ENCODE measurements at regions not wholly inside any gene's neighbourhood (a gene's known extent, or its start where the extent isn't known, plus 50 kb on each side); places are given as distances from the start of the nearest gene placed in this dataset.

DNA sequence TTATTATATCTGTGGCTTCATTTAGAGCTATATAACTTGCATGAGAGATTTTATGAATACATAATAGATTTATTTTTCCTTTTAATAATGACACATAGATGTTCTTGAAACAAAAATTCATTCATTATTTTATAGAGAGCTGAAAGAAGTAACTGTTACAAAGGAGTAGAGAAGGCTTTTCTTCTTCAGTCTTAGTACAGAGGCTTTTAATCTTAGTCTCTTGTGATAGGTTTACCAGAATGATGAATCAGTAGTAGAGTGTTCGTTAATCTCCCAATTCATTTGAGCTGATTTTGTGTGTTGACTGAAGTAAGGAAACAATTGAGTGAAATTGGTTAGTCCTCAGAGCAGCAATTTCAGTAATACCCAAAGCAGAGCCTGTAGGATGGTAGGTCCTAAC, 1284.1 kb upstream of the ACO1 start:
- H3K36me3 Mint-ChIP-seq: no peaks in the 10 kb centered on the region
- peaks cover 0 to 3% (median 0%) of the 10 kb centered on the region in 7 donors for H3K4me1 Mint-ChIP-seq
- no peak overlapping the region for H3K27ac ChIP-seq (ENCODE audit: low read depth, low read length)
- no peaks in the 10 kb centered on the region for H3K27me3 ChIP-seq (ENCODE audit: control insufficient read depth in 2 of 2, insufficient read depth in 2 of 2, low read length in 2 of 2)
- H3K27ac Mint-ChIP-seq: no peak overlapping the region
- ChIA-PET CTCF (no interaction called here), POLR2A (no interaction called here)
- no peak overlapping the region for H3K4me3 Mint-ChIP-seq
- H3K9me3 ChIP-seq (ENCODE audit: control insufficient read depth in 2 of 3, low read length in 3 of 3): no peaks in the 10 kb centered on the region
- H3K4me1 ChIP-seq (ENCODE audit: control insufficient read depth in 2 of 2, insufficient read depth in 2 of 2, low read length in 2 of 2): no peaks in the 10 kb centered on the region
- ATAC-seq (no peak), DNase-seq (no peak)
- H3K27me3 Mint-ChIP-seq: peaks cover 0 to 11% (median 0%) of the 10 kb centered on the region in 5 donors
- no peaks in the 10 kb centered on the region for H3K9me3 Mint-ChIP-seq
- intact Hi-C loops (cut with micrococcal nuclease): no loop called here
- H3K36me3 ChIP-seq (ENCODE audit: control insufficient read depth in 2 of 3, insufficient read depth in 3 of 3, low read length in 3 of 3): no peaks in the 10 kb centered on the region
- H3K4me3 ChIP-seq (ENCODE audit: low read length): no peak overlapping the region

DNA sequence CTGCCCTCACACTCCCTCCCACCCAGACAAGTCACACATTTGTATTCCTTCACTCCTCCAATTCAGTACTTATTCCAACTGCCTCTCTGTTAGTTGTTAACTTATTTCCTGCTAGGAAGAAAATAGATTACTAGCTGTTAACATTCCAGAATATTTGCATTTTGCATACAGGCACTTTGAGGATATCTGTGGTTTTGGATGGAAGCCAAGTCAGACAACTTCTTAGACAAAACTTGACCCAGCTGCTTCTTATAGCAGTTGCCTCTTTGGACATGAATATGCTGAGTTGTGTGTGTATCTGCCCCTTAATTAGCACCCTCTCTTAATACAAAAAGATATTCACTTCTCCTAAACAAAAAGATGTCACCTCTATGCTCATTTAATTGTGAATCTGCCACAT, 1280.6 kb upstream of the ACO1 start:
- no peaks in the 10 kb centered on the region for H3K27me3 ChIP-seq (ENCODE audit: control insufficient read depth in 2 of 2, insufficient read depth in 2 of 2, low read length in 2 of 2)
- DNase-seq: no peak
- H3K36me3 Mint-ChIP-seq: no peaks in the 10 kb centered on the region
- H3K4me1 Mint-ChIP-seq: peaks cover 0 to 3% (median 0%) of the 10 kb centered on the region in 7 donors
- H3K27ac ChIP-seq (ENCODE audit: low read depth, low read length): no peak overlapping the region
- H3K4me3 ChIP-seq (ENCODE audit: low read length): no peak overlapping the region
- intact Hi-C loops (cut with micrococcal nuclease): no loop called here
- CTCF ChIA-PET: no interaction called here
- H3K9me3 ChIP-seq (ENCODE audit: control insufficient read depth in 2 of 3, low read length in 3 of 3): no peaks in the 10 kb centered on the region
- POLR2A ChIA-PET: no interaction called here
- H3K4me3 Mint-ChIP-seq: no peak overlapping the region
- peaks cover 0 to 1% (median 0%) of the 10 kb centered on the region in 11 donors for H3K9me3 Mint-ChIP-seq
- H3K27ac Mint-ChIP-seq: no peak overlapping the region
- peaks cover 0 to 11% (median 0%) of the 10 kb centered on the region in 5 donors for H3K27me3 Mint-ChIP-seq
- no peak for ATAC-seq
- H3K4me1 ChIP-seq (ENCODE audit: control insufficient read depth in 2 of 2, insufficient read depth in 2 of 2, low read length in 2 of 2): no peaks in the 10 kb centered on the region
- H3K36me3 ChIP-seq (ENCODE audit: control insufficient read depth in 2 of 3, insufficient read depth in 3 of 3, low read length in 3 of 3): no peaks in the 10 kb centered on the region

DNA sequence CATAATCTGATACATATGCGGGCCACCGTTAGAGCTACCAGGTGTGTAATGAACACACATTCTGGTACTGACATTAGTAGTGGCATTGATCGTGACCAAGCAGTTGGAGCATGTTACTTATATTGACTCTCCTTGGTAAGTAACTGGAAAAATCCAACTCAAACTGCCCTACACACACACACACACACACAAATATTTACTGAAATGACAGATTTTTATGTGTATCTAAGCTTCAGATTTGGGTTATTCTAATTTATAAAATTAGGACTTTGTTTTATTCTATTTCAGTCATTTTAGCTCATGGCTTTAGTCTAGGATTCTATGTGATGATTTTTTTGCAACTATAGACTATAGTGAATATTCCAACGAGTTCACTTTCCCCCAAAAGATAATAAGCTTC, 1280.2 kb upstream of the ACO1 start:
- Histone ChIP-seq H3K27ac (ENCODE audit: low read depth, low read length) (no peak overlapping the region), H3K4me1 (ENCODE audit: control insufficient read depth in 2 of 2, insufficient read depth in 2 of 2, low read length in 2 of 2) (no peaks in the 10 kb centered on the region), H3K27me3 (ENCODE audit: control insufficient read depth in 2 of 2, insufficient read depth in 2 of 2, low read length in 2 of 2) (no peaks in the 10 kb centered on the region), H3K36me3 (ENCODE audit: control insufficient read depth in 2 of 3, insufficient read depth in 3 of 3, low read length in 3 of 3) (no peaks in the 10 kb centered on the region), H3K9me3 (ENCODE audit: control insufficient read depth in 2 of 3, low read length in 3 of 3) (no peaks in the 10 kb centered on the region), H3K4me3 (ENCODE audit: low read length) (no peak overlapping the region)
- ATAC-seq: no peak
- Mint-ChIP-seq H3K9me3 (peaks cover 0 to 1% (median 0%) of the 10 kb centered on the region in 11 donors), H3K4me1 (peaks cover 0 to 3% (median 0%) of the 10 kb centered on the region in 7 donors), H3K36me3 (no peaks in the 10 kb centered on the region), H3K27me3 (peaks cover 0 to 11% (median 0%) of the 10 kb centered on the region in 5 donors), H3K4me3 (no peak overlapping the region), H3K27ac (no peak overlapping the region)
- ChIA-PET CTCF (no interaction called here), POLR2A (no interaction called here)
- intact Hi-C loops (cut with micrococcal nuclease): no loop called here
- DNase-seq: no peak

DNA sequence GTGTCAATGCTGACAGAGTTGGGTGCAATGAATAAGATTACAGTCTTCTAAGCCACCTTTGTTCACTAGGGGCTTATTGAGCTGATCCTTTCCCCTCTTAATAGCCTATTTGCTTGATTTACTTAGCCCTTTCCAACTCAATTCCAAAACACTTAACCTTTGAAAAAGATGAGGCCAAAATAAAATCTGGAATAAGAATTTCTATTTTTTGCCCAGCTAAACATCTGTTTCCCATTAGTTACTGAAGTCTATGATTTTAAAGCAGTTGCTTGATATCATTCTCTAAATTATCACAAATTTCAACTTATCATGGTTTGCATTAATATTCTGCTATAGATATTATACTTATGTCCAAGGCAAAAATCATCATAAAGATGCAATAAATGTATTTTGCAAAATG, 1272.0 kb upstream of the ACO1 start:
- no peaks in the 10 kb centered on the region for H3K4me1 ChIP-seq (ENCODE audit: control insufficient read depth in 2 of 2, insufficient read depth in 2 of 2, low read length in 2 of 2)
- intact Hi-C loops (cut with micrococcal nuclease): no loop called here
- H3K4me3 Mint-ChIP-seq: no peak overlapping the region
- H3K27me3 Mint-ChIP-seq: peaks cover 0 to 6% (median 0%) of the 10 kb centered on the region in 5 donors
- H3K9me3 ChIP-seq (ENCODE audit: control insufficient read depth in 2 of 3, low read length in 3 of 3): no peaks in the 10 kb centered on the region
- H3K27ac ChIP-seq (ENCODE audit: low read depth, low read length): no peak overlapping the region
- ATAC-seq: no peak
- ChIA-PET CTCF (no interaction called here), POLR2A (no interaction called here)
- H3K27ac Mint-ChIP-seq: no peak overlapping the region
- H3K36me3 Mint-ChIP-seq: no peaks in the 10 kb centered on the region
- no peaks in the 10 kb centered on the region for H3K27me3 ChIP-seq (ENCODE audit: control insufficient read depth in 2 of 2, insufficient read depth in 2 of 2, low read length in 2 of 2)
- H3K4me1 Mint-ChIP-seq: no peaks in the 10 kb centered on the region
- DNase-seq: no peak
- H3K36me3 ChIP-seq (ENCODE audit: control insufficient read depth in 2 of 3, insufficient read depth in 3 of 3, low read length in 3 of 3): no peaks in the 10 kb centered on the region
- H3K9me3 Mint-ChIP-seq: peaks cover 0 to 4% (median 0%) of the 10 kb centered on the region in 11 donors
- H3K4me3 ChIP-seq (ENCODE audit: low read length): no peak overlapping the region

DNA sequence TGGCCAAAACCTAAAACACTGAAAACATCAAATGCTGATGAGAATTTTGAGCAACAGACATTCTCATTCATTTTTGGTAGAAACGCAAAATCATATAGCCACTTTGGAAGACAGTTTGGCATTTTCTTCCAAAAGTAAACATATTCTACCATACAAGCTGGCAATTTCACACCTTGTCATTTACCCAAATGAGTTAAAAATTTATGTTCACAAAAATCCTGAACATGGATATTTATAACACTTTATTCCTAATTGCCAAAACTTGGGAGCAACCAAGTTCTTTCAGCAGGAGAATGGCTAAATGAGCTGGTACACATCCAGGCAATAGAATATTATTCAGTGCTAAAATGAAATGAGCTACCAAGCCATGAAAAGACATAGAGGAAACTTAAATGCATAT, 1270.1 kb upstream of the ACO1 start:
- POLR2A ChIA-PET: no interaction called here
- H3K4me3 ChIP-seq (ENCODE audit: low read length): no peak overlapping the region
- H3K27me3 ChIP-seq (ENCODE audit: control insufficient read depth in 2 of 2, insufficient read depth in 2 of 2, low read length in 2 of 2): no peaks in the 10 kb centered on the region
- Mint-ChIP-seq H3K4me1 (no peaks in the 10 kb centered on the region), H3K4me3 (no peak overlapping the region), H3K27ac (no peak overlapping the region), H3K36me3 (no peaks in the 10 kb centered on the region), H3K27me3 (peaks cover 0 to 6% (median 0%) of the 10 kb centered on the region in 5 donors), H3K9me3 (peaks cover 0 to 4% (median 0%) of the 10 kb centered on the region in 11 donors)
- no peak for ATAC-seq
- no peaks in the 10 kb centered on the region for H3K4me1 ChIP-seq (ENCODE audit: control insufficient read depth in 2 of 2, insufficient read depth in 2 of 2, low read length in 2 of 2)
- CTCF ChIA-PET: no interaction called here
- H3K27ac ChIP-seq (ENCODE audit: low read depth, low read length): no peak overlapping the region
- no peak for DNase-seq
- H3K9me3 ChIP-seq (ENCODE audit: control insufficient read depth in 2 of 3, low read length in 3 of 3): no peaks in the 10 kb centered on the region
- intact Hi-C loops (cut with micrococcal nuclease): no loop called here
- no peaks in the 10 kb centered on the region for H3K36me3 ChIP-seq (ENCODE audit: control insufficient read depth in 2 of 3, insufficient read depth in 3 of 3, low read length in 3 of 3)

DNA sequence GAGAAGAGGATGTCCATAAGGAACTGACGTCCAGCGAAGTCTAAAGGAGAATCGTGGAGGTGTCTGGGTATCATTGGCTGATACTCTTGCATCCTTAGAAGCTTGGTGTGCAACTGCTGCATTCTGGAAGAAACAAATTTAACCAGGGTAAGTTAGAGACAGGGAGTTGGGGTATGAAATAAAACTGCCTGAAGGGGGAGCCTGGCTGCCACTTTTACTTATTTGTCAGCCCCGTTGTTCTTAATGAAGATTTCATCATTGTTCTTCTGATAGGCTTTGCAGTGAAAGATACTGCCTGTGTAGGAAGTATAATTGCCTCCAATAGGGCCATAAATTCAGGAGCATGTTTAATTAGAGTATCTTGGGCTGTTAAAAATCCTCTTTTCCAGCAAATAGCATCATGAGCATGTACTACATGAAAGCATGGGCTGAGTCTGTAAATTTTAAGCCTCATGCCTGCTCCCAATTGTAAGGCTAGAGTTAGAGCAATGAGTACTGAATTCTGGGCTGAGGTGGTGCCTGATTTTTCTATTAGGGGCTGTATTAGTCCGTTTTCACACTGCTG, 1264.5 kb upstream of the ACO1 start:
- Mint-ChIP-seq H3K27ac (peak overlapping the region in 3 of 9 donors; percentile 9 to 34 (median 23)), H3K36me3 (peaks cover 0 to 14% (median 4%) of the 10 kb centered on the region in 5 donors), H3K4me1 (peaks cover 0 to 8% (median 6%) of the 10 kb centered on the region in 7 donors), H3K4me3 (no peak overlapping the region), H3K27me3 (peaks cover 0 to 6% (median 0%) of the 10 kb centered on the region in 5 donors), H3K9me3 (peaks cover 0 to 21% (median 6%) of the 10 kb centered on the region in 11 donors)
- H3K9me3 ChIP-seq (ENCODE audit: control insufficient read depth in 2 of 3, low read length in 3 of 3): no peaks in the 10 kb centered on the region
- no peak overlapping the region for H3K27ac ChIP-seq (ENCODE audit: low read depth, low read length)
- no peaks in the 10 kb centered on the region for H3K36me3 ChIP-seq (ENCODE audit: control insufficient read depth in 2 of 3, insufficient read depth in 3 of 3, low read length in 3 of 3)
- ChIA-PET POLR2A (interaction anchor here (1.0 kb wide), 1 partner anchor 182 kb away, joined by 3 read pairs; no protein-coding TSS in a partner anchor), CTCF (interaction anchor here (0.6 to 2.1 kb wide), 8 partner anchors 115 to 680 kb away, joined by 3 to 16 read pairs (median 4); no protein-coding TSS in a partner anchor)
- H3K4me1 ChIP-seq (ENCODE audit: control insufficient read depth in 2 of 2, insufficient read depth in 2 of 2, low read length in 2 of 2): no peaks in the 10 kb centered on the region
- intact Hi-C loops (cut with micrococcal nuclease): loop anchor here (1.0 to 10.0 kb wide), 11 partner anchors 140 to 1131 kb away; no protein-coding TSS in a partner anchor
- ATAC-seq (peak; percentile 76), DNase-seq (peak in 8 of 9 donors; percentile 7 to 70 (median 60))
- H3K27me3 ChIP-seq (ENCODE audit: control insufficient read depth in 2 of 2, insufficient read depth in 2 of 2, low read length in 2 of 2): no peaks in the 10 kb centered on the region
- H3K4me3 ChIP-seq (ENCODE audit: low read length): no peak overlapping the region

DNA sequence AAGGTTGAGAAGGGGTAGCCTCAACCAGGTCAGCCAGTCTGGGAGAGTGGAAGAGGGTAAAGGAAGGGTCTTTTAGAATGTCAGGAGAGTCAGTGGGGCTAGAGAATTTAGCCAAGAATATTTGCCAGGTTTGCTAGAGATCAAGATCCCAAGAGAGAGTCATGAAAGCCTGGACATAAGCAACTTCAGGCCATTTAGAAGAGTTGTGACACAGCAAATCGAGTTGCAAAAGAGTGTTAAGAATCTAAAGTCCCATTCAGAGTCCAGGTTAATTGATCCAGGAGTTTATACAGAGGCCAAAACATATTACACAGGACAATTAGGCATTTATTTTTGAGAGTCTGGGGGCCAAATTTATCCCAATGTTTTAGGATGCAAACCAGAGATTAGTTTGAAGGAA, 1260.1 kb upstream of the ACO1 start:
- ChIA-PET CTCF (interaction anchor here (0.7 kb wide), 1 partner anchor 94 kb away, joined by 4 read pairs; no protein-coding TSS in a partner anchor), POLR2A (no interaction called here)
- Histone ChIP-seq H3K4me1 (ENCODE audit: control insufficient read depth in 2 of 2, insufficient read depth in 2 of 2, low read length in 2 of 2) (peaks cover 0 to under 1% of the 10 kb centered on the region in 2 donors), H3K9me3 (ENCODE audit: control insufficient read depth in 2 of 3, low read length in 3 of 3) (no peaks in the 10 kb centered on the region), H3K36me3 (ENCODE audit: control insufficient read depth in 2 of 3, insufficient read depth in 3 of 3, low read length in 3 of 3) (no peaks in the 10 kb centered on the region), H3K4me3 (ENCODE audit: low read length) (no peak overlapping the region), H3K27me3 (ENCODE audit: control insufficient read depth in 2 of 2, insufficient read depth in 2 of 2, low read length in 2 of 2) (no peaks in the 10 kb centered on the region), H3K27ac (ENCODE audit: low read depth, low read length) (no peak overlapping the region)
- ATAC-seq: no peak
- H3K27me3 Mint-ChIP-seq: no peaks in the 10 kb centered on the region
- intact Hi-C loops (cut with micrococcal nuclease): loop anchor here (5.0 to 10.0 kb wide), 2 partner anchors 270 to 418 kb away; no protein-coding TSS in a partner anchor
- no peak overlapping the region for H3K4me3 Mint-ChIP-seq
- DNase-seq: no peak
- H3K9me3 Mint-ChIP-seq: peaks cover 0 to 21% (median 5%) of the 10 kb centered on the region in 11 donors
- H3K36me3 Mint-ChIP-seq: peaks cover 0 to 18% (median 4%) of the 10 kb centered on the region in 5 donors
- H3K4me1 Mint-ChIP-seq: peaks cover 0 to 18% (median 13%) of the 10 kb centered on the region in 7 donors
- peak overlapping the region in 2 of 9 donors; percentile 20 to 43 for H3K27ac Mint-ChIP-seq
